ENCODE measurements at regions not wholly inside any gene's neighbourhood (a gene's known extent, or its start where the extent isn't known, plus 50 kb on each side); places are given as distances from the start of the nearest gene placed in this dataset.

DNA sequence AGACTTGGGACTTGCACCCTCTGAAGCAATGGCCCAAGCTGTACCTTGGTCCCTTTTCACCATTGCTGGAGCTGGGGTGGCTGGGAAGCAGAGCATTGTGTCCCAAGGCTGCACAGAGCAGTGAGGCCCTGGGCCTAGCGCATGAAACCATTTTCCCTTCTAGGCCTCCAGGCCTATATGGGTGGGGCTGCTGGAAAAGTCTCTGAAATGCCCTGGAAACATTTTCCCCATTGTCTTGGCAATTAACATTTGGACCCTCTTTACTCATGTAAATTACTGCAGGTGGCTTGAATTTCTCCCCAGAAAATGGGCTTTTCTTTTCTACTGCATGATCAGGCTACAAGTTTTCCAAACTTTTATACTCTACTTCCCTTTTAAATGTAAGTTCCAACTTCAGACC lies 510.5 kb downstream of the SLITRK6 start:
- in situ Hi-C loops (cut with MboI; ENCODE audit: low sequenced_read_pairs in 4 of 4): no loop called here
- no peaks in the 10 kb centered on the region for H3K36me3 ChIP-seq
- intact Hi-C loops (cut with DNase I; ENCODE audit: low total_unique reads): no loop called here
- H3K9me3 ChIP-seq: no peaks in the 10 kb centered on the region
- no peak for DNase-seq
- no peaks in the 10 kb centered on the region for H3K4me1 ChIP-seq
- TF ChIP-seq, protein P1, sequence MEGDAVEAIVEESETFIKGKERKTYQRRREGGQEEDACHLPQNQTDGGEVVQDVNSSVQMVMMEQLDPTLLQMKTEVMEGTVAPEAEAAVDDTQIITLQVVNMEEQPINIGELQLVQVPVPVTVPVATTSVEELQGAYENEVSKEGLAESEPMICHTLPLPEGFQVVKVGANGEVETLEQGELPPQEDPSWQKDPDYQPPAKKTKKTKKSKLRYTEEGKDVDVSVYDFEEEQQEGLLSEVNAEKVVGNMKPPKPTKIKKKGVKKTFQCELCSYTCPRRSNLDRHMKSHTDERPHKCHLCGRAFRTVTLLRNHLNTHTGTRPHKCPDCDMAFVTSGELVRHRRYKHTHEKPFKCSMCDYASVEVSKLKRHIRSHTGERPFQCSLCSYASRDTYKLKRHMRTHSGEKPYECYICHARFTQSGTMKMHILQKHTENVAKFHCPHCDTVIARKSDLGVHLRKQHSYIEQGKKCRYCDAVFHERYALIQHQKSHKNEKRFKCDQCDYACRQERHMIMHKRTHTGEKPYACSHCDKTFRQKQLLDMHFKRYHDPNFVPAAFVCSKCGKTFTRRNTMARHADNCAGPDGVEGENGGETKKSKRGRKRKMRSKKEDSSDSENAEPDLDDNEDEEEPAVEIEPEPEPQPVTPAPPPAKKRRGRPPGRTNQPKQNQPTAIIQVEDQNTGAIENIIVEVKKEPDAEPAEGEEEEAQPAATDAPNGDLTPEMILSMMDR (IDR thresholded peaks at IDR 0.05 in 4 of 5, conservative IDR thresholded peaks at IDR 0.05 in 1 of 5): no peak
- TF ChIP-seq POLR2A (IDR thresholded peaks at IDR 0.05): no peak
- H3K27ac ChIP-seq: no peak overlapping the region
- no peaks in the 10 kb centered on the region for H3K27me3 ChIP-seq
- H3K4me3 ChIP-seq: no peak overlapping the region
- ATAC-seq: no peak

DNA sequence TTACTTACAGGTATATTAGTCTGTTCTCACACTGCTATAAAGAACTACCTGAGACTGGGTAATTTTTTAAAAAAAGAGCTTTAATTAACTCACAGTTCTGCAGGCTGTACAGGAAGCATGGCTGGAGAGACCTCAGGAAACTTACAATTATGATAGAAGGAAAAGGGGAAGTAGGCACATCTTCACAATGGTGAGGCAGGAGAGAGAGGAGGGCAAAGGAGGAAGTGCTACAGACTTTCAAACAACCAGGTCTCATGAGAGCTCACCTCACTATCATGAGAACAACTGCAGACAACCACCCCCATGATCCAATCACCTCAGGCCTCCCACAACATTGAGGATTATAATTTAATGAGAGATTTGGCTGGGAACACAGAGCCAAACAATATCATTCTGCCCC lies 511.7 kb downstream of the SLITRK6 start:
- DNase-seq (no peak), ATAC-seq (no peak)
- TF ChIP-seq, protein P1 (IDR thresholded peaks at IDR 0.05 in 4 of 5, conservative IDR thresholded peaks at IDR 0.05 in 1 of 5): no peak
- TF ChIP-seq POLR2A (IDR thresholded peaks at IDR 0.05): no peak
- in situ Hi-C loops (cut with MboI; ENCODE audit: low sequenced_read_pairs in 4 of 4): no loop called here
- Histone ChIP-seq H3K9me3 (no peaks in the 10 kb centered on the region), H3K4me3 (no peak overlapping the region), H3K27me3 (no peaks in the 10 kb centered on the region), H3K27ac (no peak overlapping the region), H3K4me1 (no peaks in the 10 kb centered on the region), H3K36me3 (no peaks in the 10 kb centered on the region)
- intact Hi-C loops (cut with DNase I; ENCODE audit: low total_unique reads): no loop called here

DNA sequence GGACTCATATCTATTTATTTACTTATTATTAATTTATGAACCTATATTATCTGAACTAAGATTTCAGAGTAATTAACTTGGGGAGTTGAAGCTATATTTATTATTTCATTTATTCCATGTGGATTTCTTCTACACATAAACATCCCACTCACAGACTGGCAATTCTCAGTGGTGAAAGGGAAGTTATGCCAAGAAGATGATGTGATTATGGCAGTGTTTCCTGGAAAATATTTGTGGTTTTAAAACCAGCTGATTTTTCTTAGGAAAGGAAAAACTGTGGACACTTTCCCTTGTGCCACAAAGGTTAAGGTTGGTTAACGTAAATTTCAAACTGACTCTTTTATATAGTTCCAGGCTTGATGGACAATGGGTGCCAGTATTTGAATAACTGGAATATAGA lies 513.1 kb downstream of the SLITRK6 start:
- no peak overlapping the region for H3K27ac ChIP-seq
- no peak overlapping the region for H3K4me3 ChIP-seq
- TF ChIP-seq POLR2A (IDR thresholded peaks at IDR 0.05): no peak
- in situ Hi-C loops (cut with MboI; ENCODE audit: low sequenced_read_pairs in 4 of 4) (no loop called here), intact Hi-C loops (cut with DNase I; ENCODE audit: low total_unique reads) (no loop called here)
- H3K9me3 ChIP-seq: no peaks in the 10 kb centered on the region
- H3K27me3 ChIP-seq: no peaks in the 10 kb centered on the region
- no peaks in the 10 kb centered on the region for H3K4me1 ChIP-seq
- ATAC-seq: no peak
- no peak for DNase-seq
- no peaks in the 10 kb centered on the region for H3K36me3 ChIP-seq

DNA sequence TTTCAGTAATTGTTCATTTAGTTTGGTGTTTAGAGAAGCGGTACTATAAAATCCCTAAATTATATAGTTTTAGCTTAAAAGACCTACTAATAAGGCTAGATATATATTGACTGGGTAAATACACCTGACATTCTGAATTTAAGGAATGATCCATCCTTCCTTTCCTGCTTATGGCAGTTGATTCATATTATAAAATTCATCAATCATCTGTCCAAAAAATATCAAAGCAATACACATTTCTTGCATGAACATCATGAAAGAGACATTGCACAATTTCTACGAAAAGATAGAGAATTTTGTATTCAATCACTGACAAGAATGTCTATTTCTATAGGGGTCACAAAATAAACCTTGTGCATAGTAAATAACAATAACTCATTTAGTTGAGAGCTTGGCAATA lies 514.9 kb downstream of the SLITRK6 start:
- Histone ChIP-seq H3K27ac (no peak overlapping the region), H3K4me1 (no peaks in the 10 kb centered on the region), H3K4me3 (no peak overlapping the region), H3K9me3 (no peaks in the 10 kb centered on the region), H3K36me3 (no peaks in the 10 kb centered on the region), H3K27me3 (no peaks in the 10 kb centered on the region)
- TF ChIP-seq POLR2A (IDR thresholded peaks at IDR 0.05): no peak
- TF ChIP-seq, protein P1 (IDR thresholded peaks at IDR 0.05 in 4 of 5, conservative IDR thresholded peaks at IDR 0.05 in 1 of 5): no peak
- DNase-seq (no peak), ATAC-seq (no peak)
- intact Hi-C loops (cut with DNase I; ENCODE audit: low total_unique reads): no loop called here
- in situ Hi-C loops (cut with MboI; ENCODE audit: low sequenced_read_pairs in 4 of 4): no loop called here

DNA sequence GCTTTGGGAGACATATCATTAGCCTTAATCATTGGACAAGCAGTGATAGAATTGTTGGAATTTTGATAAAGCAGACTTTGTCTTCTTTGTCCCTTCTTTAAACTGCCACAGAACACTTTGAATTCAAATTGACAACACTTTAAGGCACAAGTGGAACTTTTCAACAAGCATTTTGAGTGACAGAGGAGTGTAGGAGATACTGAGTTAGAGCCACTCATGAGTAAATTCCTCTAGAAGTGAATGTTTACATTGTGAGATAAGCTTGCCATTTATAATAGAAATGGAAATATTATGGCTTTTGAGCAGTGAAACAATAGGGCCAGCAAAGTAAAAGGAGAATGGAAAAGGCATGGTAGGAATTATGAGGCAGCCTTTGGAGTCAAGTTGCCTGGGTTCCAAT lies 515.8 kb downstream of the SLITRK6 start:
- intact Hi-C loops (cut with DNase I; ENCODE audit: low total_unique reads): no loop called here
- DNase-seq (no peak), ATAC-seq (no peak)
- Histone ChIP-seq H3K27ac (no peak overlapping the region), H3K9me3 (no peaks in the 10 kb centered on the region), H3K4me3 (no peak overlapping the region), H3K36me3 (no peaks in the 10 kb centered on the region), H3K27me3 (no peaks in the 10 kb centered on the region), H3K4me1 (no peaks in the 10 kb centered on the region)
- in situ Hi-C loops (cut with MboI; ENCODE audit: low sequenced_read_pairs in 4 of 4): no loop called here
- TF ChIP-seq, protein P1 (IDR thresholded peaks at IDR 0.05 in 4 of 5, conservative IDR thresholded peaks at IDR 0.05 in 1 of 5): no peak
- TF ChIP-seq POLR2A (IDR thresholded peaks at IDR 0.05): no peak
